Thyroid gland (tissue), 4 donors: ENCODE measurements at regions not wholly inside any gene's neighbourhood (a gene's known extent, or its start where the extent isn't known, plus 50 kb on each side); places are given as distances from the start of the nearest gene placed in this dataset.
"Not testable (repeated sequence)": the region's sequence is repeated elsewhere in the genome, so short reads cannot be mapped to it uniquely, and the experiment has no call there.

Experiments
- DNase-seq, 2 donors: peaks; one replicate each; pipeline ENCODE4 v3.0.0-alpha.2; 2019
- H3K27ac ChIP-seq, 3 donors: fragments of 200-600 bp; sonication (generic); 1 replicate in 2 of 3; 2 replicates in 1 of 3; pipeline ENCODE4 v1.5.1; 2016 to 2019; ENCODE audit warnings: mild to moderate bottlenecking in 1 of 3, moderate library complexity in 1 of 3
- H3K27me3 ChIP-seq: fragments of 200-600 bp; sonication (generic); one replicate; pipeline ENCODE4 v1.5.1; 2019
- H3K36me3 ChIP-seq, 2 donors: fragments of 200-600 bp; sonication (generic); one replicate each; pipeline ENCODE4 v1.5.1; 2016 to 2019
- H3K4me1 ChIP-seq, 2 donors: fragments of 200-600 bp; sonication (generic); one replicate each; pipeline ENCODE4 v1.5.1; 2017 to 2019
- H3K4me3 ChIP-seq, 3 donors: fragments of 200-600 bp; sonication (generic); replicated peaks in 1 of 3; 1 replicate in 2 of 3; 2 replicates in 1 of 3; pipeline ENCODE4 v1.5.1; 2016; ENCODE audit warnings: mild to moderate bottlenecking in 1 of 3
- H3K9me3 ChIP-seq: fragments of 200-600 bp; sonication (generic); one replicate; pipeline ENCODE4 v1.5.1; 2017
- POLR2A ChIP-seq, 2 donors: fragments of 450-650 bp; IDR thresholded peaks; one replicate each; pipeline ENCODE4 v1.6.1; 2017; ENCODE audit warnings: antibody characterized with exemption in 2 of 2, mild to moderate bottlenecking in 2 of 2, moderate library complexity in 1 of 2
- WGBS, 2 donors: methylation state at CpG; one replicate each; pipeline ENCODE4 v1.1.5; 2017; 5-methylcytosine and 5-hydroxymethylcytosine counted together
- intact Hi-C: fragments of 100-400 bp; cut with DNase I; formaldehyde crosslinking; loops from one replicate; pipeline ENCODE4 v1.15.1; 2023
- TF ChIP-seq, protein P1 (sequence below), 6 experiments: fragments of 200-600 bp in 3 of 6; fragments of 450-650 bp in 3 of 6; sonication (generic) in 3 of 6; IDR thresholded peaks; one replicate each; pipeline ENCODE4 v1.5.1; 2016 to 2019; ENCODE audit warnings: antibody characterized with exemption in 6 of 6, mild to moderate bottlenecking in 2 of 6, inconsistent platforms in 1 of 6, moderate library complexity in 1 of 6

DNA sequence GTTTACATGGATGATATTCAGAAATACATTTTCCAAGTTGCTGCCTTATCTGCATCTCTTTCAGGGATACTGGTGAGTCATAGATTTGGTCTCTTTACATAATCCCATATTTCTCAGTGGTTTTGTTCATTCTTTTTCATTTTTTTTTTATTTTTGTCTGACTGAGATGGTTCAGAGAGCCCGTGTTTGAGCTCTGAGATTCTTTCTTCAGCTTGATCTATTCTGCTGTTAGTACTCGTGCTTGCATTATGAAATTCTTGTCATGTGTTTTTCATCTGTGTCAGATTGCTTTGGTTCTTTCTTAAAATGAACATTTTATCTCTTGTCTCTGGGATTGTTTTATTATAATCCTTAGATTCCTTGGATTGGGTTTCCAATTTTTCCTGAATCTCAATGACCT lies 317.3 kb downstream of the DOK5 start:
- H3K9me3 ChIP-seq, result no peaks in the 10 kb centered on the region
- 71 to 86% methylated on average over 2 of the region's 2 CpGs for whole genome bisulfite sequencing, 2 donors
- TF ChIP-seq, protein P1, sequence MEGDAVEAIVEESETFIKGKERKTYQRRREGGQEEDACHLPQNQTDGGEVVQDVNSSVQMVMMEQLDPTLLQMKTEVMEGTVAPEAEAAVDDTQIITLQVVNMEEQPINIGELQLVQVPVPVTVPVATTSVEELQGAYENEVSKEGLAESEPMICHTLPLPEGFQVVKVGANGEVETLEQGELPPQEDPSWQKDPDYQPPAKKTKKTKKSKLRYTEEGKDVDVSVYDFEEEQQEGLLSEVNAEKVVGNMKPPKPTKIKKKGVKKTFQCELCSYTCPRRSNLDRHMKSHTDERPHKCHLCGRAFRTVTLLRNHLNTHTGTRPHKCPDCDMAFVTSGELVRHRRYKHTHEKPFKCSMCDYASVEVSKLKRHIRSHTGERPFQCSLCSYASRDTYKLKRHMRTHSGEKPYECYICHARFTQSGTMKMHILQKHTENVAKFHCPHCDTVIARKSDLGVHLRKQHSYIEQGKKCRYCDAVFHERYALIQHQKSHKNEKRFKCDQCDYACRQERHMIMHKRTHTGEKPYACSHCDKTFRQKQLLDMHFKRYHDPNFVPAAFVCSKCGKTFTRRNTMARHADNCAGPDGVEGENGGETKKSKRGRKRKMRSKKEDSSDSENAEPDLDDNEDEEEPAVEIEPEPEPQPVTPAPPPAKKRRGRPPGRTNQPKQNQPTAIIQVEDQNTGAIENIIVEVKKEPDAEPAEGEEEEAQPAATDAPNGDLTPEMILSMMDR (IDR thresholded peaks at IDR 0.05), result no peak
- TF ChIP-seq POLR2A (IDR thresholded peaks at IDR 0.05), result no peak
- H3K27me3 ChIP-seq, result no peaks in the 10 kb centered on the region
- H3K4me3 ChIP-seq, result no peak overlapping the region
- intact Hi-C loops, result no loop called here
- H3K27ac ChIP-seq, result no peak overlapping the region
- DNase-seq, result no peak
- no peaks in the 10 kb centered on the region for H3K36me3 ChIP-seq
- no peaks in the 10 kb centered on the region for H3K4me1 ChIP-seq

DNA sequence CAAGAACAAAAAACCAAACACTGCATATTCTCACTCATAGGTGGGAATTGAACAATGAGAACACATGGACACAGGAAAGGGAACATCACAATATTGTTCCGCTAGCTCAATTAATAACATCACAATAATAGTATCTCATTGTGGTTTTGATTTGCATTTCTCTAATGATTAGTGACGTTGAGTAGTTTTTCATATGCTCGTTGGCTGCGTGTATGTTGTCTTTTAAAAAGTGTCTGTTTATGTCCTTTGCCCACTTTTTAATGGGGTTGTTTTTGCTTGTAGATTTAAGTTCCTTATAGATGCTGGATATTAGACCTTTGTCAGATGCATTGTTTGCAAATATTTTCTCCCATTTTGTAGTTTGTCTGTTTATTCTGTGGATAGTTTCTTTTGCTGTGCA lies 312.9 kb downstream of the DOK5 start:
- WGBS, 2 donors, result 81 to 94% methylated on average over 4 of the region's 4 CpGs
- H3K9me3 ChIP-seq, H3K36me3 ChIP-seq, H3K4me3 ChIP-seq, H3K4me1 ChIP-seq, H3K27ac ChIP-seq, DNase-seq, H3K27me3 ChIP-seq, intact Hi-C loops: not testable (repeated sequence)

DNA sequence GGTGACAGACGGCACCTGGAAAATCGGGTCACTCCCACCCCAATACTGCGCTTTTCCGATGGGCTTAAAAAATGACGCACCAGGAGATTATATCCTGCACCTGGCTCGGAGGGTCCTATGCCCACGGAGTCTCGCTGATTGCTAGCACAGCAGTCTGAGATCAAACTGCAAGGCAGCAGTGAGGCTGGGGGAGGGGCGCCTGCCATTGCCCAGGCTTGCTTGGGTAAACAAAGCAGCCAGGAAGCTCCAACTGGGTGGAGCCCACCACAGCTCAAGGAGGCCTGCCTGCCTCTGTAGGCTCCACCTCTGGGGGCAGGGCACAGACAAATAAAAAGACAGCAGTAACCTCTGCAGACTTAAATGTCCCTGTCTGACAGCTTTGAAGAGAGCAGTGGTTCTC lies 307.4 kb downstream of the DOK5 start:
- H3K27ac ChIP-seq, intact Hi-C loops, H3K4me3 ChIP-seq, H3K9me3 ChIP-seq, DNase-seq, H3K4me1 ChIP-seq, H3K36me3 ChIP-seq, H3K27me3 ChIP-seq: not testable (repeated sequence)
- 90 to 92% methylated on average over 9 of the region's 9 CpGs for WGBS, 2 donors

DNA sequence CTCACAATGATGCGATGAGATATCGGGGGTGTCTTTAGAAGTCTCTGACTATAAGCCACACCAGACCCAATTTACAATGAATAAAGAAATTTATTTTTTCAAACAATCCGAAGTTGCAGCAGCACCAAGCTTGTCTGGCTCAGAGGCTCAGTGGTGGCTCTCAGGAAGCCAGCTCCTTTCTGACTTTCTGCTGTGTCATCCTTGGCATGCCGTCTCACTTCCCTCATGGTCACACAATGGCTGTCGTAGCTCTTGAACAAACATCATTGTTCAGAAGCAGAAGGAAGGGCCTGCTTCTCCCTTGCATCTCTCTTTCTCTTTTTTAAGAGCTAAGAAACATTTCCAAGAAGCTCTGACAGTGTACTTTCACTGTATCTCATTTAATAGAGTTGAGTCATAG lies 299.0 kb downstream of the DOK5 start:
- H3K27ac ChIP-seq, result no peak overlapping the region
- DNase-seq, result no peak
- 67 to 79% methylated on average over 5 of the region's 5 CpGs for WGBS, 2 donors
- no peaks in the 10 kb centered on the region for H3K36me3 ChIP-seq
- no peaks in the 10 kb centered on the region for H3K9me3 ChIP-seq
- H3K27me3 ChIP-seq, result no peaks in the 10 kb centered on the region
- no peak overlapping the region for H3K4me3 ChIP-seq
- intact Hi-C loops, result no loop called here
- H3K4me1 ChIP-seq, result no peaks in the 10 kb centered on the region
- TF ChIP-seq POLR2A (IDR thresholded peaks at IDR 0.05), result no peak
- TF ChIP-seq, protein P1 (IDR thresholded peaks at IDR 0.05), result no peak

DNA sequence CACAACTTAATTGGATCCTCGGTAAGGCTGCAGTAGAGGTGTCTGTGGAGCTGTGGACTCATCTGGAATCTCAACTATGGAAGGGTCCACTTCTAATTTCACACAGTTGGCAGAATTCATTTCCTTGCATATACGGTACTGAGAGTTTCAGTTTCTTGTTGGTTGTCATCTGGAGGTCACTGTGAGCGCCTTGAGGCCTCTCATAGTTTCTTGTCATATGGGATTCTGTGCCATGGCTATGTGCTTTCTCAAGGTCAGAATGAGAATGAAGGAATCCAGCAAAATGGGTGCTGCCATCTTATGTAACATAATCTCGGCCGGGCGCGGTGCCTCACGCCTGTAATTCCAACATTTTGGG lies 298.2 kb downstream of the DOK5 start:
- TF ChIP-seq POLR2A (IDR thresholded peaks at IDR 0.05), result no peak
- TF ChIP-seq, protein P1 (IDR thresholded peaks at IDR 0.05), result no peak
- DNase-seq, result no peak
- intact Hi-C loops, result no loop called here
- Histone ChIP-seq H3K9me3 (no peaks in the 10 kb centered on the region), H3K4me3 (no peak overlapping the region), H3K36me3 (no peaks in the 10 kb centered on the region), H3K27me3 (no peaks in the 10 kb centered on the region), H3K4me1 (no peaks in the 10 kb centered on the region), H3K27ac (no peak overlapping the region)
- 79 to 85% methylated on average over 8 of the region's 8 CpGs for WGBS, 2 donors

DNA sequence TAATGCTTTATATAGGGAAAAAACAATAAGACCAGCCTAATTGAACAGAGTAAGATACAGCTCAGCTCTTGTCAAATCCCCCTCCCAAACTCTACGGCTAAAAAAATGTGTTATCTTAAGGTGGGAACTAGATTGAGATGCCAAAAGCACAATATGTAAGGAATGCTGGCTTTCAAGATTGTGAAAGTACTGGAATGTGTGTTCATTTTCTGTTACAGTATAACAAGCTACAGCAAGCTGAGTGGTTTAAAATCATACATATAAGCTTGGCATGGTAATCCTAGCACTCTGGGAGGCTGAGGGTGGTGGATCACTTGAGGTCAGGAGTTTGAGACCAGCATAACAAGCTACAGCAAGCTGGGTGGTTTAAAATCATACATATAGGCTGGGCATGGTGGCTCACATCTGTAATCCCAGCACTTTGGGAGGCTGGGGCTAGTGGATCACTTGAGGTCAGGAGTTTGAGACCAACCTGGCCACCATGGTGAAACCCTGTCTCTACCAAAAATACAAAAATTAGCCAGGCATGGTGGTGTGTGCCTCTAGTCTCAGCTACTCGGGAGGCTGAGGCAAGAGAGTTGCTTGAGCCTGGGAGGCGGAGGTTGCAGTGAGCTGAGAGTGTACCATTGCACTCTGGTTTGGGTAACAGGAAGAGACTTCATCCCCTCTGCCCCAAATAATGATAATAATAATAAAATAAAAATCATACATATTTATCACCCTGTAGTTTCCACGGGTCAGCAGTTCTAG lies 297.7 kb downstream of the DOK5 start:
- Histone ChIP-seq H3K4me1 (no peaks in the 10 kb centered on the region), H3K27ac (no peak overlapping the region), H3K4me3 (no peak overlapping the region), H3K27me3 (no peaks in the 10 kb centered on the region), H3K36me3 (no peaks in the 10 kb centered on the region), H3K9me3 (no peaks in the 10 kb centered on the region)
- intact Hi-C loops, result no loop called here
- no peak for TF ChIP-seq POLR2A (IDR thresholded peaks at IDR 0.05)
- 71 to 72% methylated on average over 4 of the region's 4 CpGs for WGBS, 2 donors
- DNase-seq, result no peak

DNA sequence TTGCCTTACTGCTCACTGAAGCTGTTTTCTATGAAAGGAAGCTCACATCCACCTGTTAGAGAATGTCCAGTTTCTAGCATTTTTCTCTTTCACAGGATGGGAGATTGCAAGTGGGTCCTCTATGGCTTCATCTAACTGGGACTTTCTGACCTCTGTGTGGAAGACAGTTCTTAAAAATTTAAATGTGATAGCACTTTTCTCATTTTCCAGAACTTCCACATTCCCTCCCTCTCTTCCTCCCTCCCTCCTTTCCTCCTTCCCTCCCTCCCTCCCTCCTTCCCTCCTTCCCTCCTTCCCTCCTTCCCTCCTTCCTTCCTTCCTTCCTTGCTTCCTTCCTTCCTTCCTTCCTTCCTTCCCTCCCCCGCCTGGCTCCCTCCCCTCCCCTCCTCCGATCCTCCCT lies 291.1 kb downstream of the DOK5 start:
- DNase-seq, result no peak
- Histone ChIP-seq H3K9me3 (no peaks in the 10 kb centered on the region), H3K4me1 (no peaks in the 10 kb centered on the region), H3K4me3 (no peak overlapping the region), H3K27me3 (no peaks in the 10 kb centered on the region), H3K36me3 (no peaks in the 10 kb centered on the region), H3K27ac (no peak overlapping the region)
- intact Hi-C loops, result no loop called here
- WGBS, 2 donors, result 89 to 92% methylated on average over 2 of the region's 2 CpGs
- no peak for TF ChIP-seq POLR2A (IDR thresholded peaks at IDR 0.05)
- TF ChIP-seq, protein P1 (IDR thresholded peaks at IDR 0.05), result no peak
